NCI-H460 (cell line): ENCODE measurements at regions not wholly inside any gene's neighbourhood (a gene's known extent, or its start where the extent isn't known, plus 50 kb on each side); places are given as distances from the start of the nearest gene placed in this dataset.

Experiments
- DNase-seq: peaks from one replicate; pipeline ENCODE4 v3.0.0-alpha.2; 2016; ENCODE audit warnings: low read depth; ENCODE audit errors: extremely low read depth

GRCh38 chr2:51511002-51511401, 479.1 kb upstream of the NRXN1 start:
- no peak for DNase-seq

GRCh38 chr2:51510303-51510702, 478.4 kb upstream of the NRXN1 start:
- no peak for DNase-seq

- DNase-seq, result no peak
These were observed 473.6 kb upstream of the NRXN1 start for GRCh38 chr2:51505533-51505932.

- DNase-seq, result no peak
These were observed 458.8 kb upstream of the NRXN1 start for GRCh38 chr2:51490576-51491234.

GRCh38 chr2:51484605-51485004, 452.7 kb upstream of the NRXN1 start:
- no peak for DNase-seq

GRCh38 chr2:51483720-51484119, 451.8 kb upstream of the NRXN1 start:
- no peak for DNase-seq

- DNase-seq, result no peak
These were observed 440.9 kb upstream of the NRXN1 start for GRCh38 chr2:51472783-51473182.

- no peak for DNase-seq
These were observed 440.4 kb upstream of the NRXN1 start for GRCh38 chr2:51472300-51472699.

GRCh38 chr2:51469102-51469501, 437.2 kb upstream of the NRXN1 start:
- no peak for DNase-seq

- DNase-seq, result no peak
These were observed 433.4 kb upstream of the NRXN1 start for GRCh38 chr2:51465326-51465725.

- DNase-seq, result no peak
These were observed 422.2 kb upstream of the NRXN1 start for GRCh38 chr2:51454177-51454576.

- DNase-seq, result no peak
These were observed 417.0 kb upstream of the NRXN1 start for GRCh38 chr2:51448911-51449310.

GRCh38 chr2:51441786-51442185, 409.9 kb upstream of the NRXN1 start:
- no peak for DNase-seq

- no peak for DNase-seq
These were observed 392.5 kb upstream of the NRXN1 start for GRCh38 chr2:51424418-51424817.

- DNase-seq, result no peak
These were observed 388.6 kb upstream of the NRXN1 start for GRCh38 chr2:51420511-51420910.

- no peak for DNase-seq
These were observed 381.8 kb upstream of the NRXN1 start for GRCh38 chr2:51413726-51414125.

- DNase-seq, result no peak
These were observed 378.4 kb upstream of the NRXN1 start for GRCh38 chr2:51410331-51410730.

- DNase-seq, result no peak
These were observed 378.0 kb upstream of the NRXN1 start for GRCh38 chr2:51409920-51410319.

- no peak for DNase-seq
These were observed 372.3 kb upstream of the NRXN1 start for GRCh38 chr2:51404226-51404625.

GRCh38 chr2:51401546-51401945, 369.6 kb upstream of the NRXN1 start:
- no peak for DNase-seq

GRCh38 chr2:51387235-51387634, 355.3 kb upstream of the NRXN1 start:
- DNase-seq, result no peak

- DNase-seq, result no peak
These were observed 348.1 kb upstream of the NRXN1 start for GRCh38 chr2:51379997-51380396.

- DNase-seq, result no peak
These were observed 336.3 kb upstream of the NRXN1 start for GRCh38 chr2:51368250-51368649.
